ENCODE measurements at regions not wholly inside any gene's neighbourhood (a gene's known extent, or its start where the extent isn't known, plus 50 kb on each side); places are given as distances from the start of the nearest gene placed in this dataset.

DNA sequence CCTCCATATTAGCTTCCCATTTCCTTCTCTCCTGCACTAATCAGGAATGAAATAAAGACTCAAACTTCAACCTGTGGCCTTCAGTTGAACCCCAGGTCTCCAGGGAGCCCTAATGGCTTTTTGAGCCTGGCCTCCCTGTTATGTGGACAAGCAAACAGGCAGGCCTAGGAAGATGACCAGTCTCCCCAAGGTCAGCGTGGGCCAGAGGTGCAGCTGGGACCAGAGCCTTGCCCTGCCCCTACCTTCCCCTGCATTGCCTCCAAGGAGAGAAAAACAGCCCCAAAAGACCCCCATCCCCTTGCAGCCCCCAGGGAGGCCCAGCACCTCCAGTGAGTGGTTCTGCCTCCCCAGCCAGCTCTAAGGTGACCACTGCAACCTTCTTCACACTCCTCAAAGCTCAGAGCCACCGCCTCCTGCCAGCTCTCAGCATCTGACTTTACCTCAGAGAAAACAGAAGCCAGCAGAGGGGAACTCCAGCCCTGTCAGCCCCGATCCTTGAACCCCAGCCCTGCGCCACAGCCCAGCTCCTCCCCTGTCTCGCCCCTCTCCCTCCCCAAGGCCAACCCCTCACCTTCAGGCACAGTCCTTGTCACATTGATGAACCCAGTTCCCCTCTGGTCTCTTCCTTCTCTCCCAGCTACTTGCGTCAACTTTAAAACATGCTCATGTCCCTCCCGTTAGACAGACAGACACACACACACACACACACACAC is 59.5 kb upstream of the ID2 start:
- H3K27me3 ChIP-seq (ENCODE audit: insufficient read depth, low read length), result no peaks in the 10 kb centered on the region
- no peak overlapping the region for H3K4me3 ChIP-seq (replicated peaks in 1 of 2; ENCODE audit: low read depth in 1 of 2, low read length in 2 of 2)
- H3K4me1 ChIP-seq (ENCODE audit: control insufficient read depth in 1 of 2, insufficient read depth in 2 of 2, low read length in 2 of 2), result peaks cover 19 to 32% of the 10 kb centered on the region in 2 experiments
- ChIA-PET POLR2A (no interaction called here), CTCF (no interaction called here), RAD21 (ENCODE audit: low non-redundant PET in 1 of 2, low total read pairs in 2 of 2, uncharacterized antibody in 2 of 2, unreplicated experiment in 2 of 2) (no interaction called here)
- no peaks in the 10 kb centered on the region for H4K20me1 ChIP-seq (ENCODE audit: insufficient read depth)
- H3K36me3 ChIP-seq (ENCODE audit: control insufficient read depth in 1 of 2, insufficient read depth in 2 of 2, low read length in 2 of 2), result no peaks in the 10 kb centered on the region
- H3K79me2 ChIP-seq (ENCODE audit: insufficient read depth, low read length), result no peaks in the 10 kb centered on the region
- ATAC-seq (no peak), DNase-seq (ENCODE audit: low read depth, low spot score) (no peak)
- H2AFZ ChIP-seq (ENCODE audit: low read depth, low read length, poor library complexity, severe bottlenecking), result no peak overlapping the region
- no TSS peak for BruUV-seq (replicated peaks)
- H3K9ac ChIP-seq (ENCODE audit: low read length), result no peak overlapping the region
- no peak overlapping the region for H3K27ac ChIP-seq (ENCODE audit: low read depth, low read length)
- intact Hi-C loops (cut with micrococcal nuclease), result no loop called here
- no peaks in the 10 kb centered on the region for H3K9me2 ChIP-seq (ENCODE audit: insufficient read depth)
- TF ChIP-seq EGR1 (IDR thresholded peaks at IDR 0.05; ENCODE audit: low read depth), result no peak
- TF ChIP-seq EZH2 (IDR thresholded peaks at IDR 0.05), result no peak
- no peak for TF ChIP-seq ZFX (IDR thresholded peaks at IDR 0.05)
- TF ChIP-seq EZH2phosphoT487 (IDR thresholded peaks at IDR 0.05; ENCODE audit: borderline replicate concordance), result no peak
- no peak for TF ChIP-seq POLR2AphosphoS5 (IDR thresholded peaks at IDR 0.05; ENCODE audit: low read depth, low read length)
- no peak for TF ChIP-seq JUND (IDR thresholded peaks at IDR 0.05)
- TF ChIP-seq, protein P1, sequence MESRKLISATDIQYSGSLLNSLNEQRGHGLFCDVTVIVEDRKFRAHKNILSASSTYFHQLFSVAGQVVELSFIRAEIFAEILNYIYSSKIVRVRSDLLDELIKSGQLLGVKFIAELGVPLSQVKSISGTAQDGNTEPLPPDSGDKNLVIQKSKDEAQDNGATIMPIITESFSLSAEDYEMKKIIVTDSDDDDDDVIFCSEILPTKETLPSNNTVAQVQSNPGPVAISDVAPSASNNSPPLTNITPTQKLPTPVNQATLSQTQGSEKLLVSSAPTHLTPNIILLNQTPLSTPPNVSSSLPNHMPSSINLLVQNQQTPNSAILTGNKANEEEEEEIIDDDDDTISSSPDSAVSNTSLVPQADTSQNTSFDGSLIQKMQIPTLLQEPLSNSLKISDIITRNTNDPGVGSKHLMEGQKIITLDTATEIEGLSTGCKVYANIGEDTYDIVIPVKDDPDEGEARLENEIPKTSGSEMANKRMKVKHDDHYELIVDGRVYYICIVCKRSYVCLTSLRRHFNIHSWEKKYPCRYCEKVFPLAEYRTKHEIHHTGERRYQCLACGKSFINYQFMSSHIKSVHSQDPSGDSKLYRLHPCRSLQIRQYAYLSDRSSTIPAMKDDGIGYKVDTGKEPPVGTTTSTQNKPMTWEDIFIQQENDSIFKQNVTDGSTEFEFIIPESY (IDR thresholded peaks at IDR 0.05; ENCODE audit: extremely low read depth, insufficient replicate concordance, low read length), result no peak
- TF ChIP-seq, protein P2, sequence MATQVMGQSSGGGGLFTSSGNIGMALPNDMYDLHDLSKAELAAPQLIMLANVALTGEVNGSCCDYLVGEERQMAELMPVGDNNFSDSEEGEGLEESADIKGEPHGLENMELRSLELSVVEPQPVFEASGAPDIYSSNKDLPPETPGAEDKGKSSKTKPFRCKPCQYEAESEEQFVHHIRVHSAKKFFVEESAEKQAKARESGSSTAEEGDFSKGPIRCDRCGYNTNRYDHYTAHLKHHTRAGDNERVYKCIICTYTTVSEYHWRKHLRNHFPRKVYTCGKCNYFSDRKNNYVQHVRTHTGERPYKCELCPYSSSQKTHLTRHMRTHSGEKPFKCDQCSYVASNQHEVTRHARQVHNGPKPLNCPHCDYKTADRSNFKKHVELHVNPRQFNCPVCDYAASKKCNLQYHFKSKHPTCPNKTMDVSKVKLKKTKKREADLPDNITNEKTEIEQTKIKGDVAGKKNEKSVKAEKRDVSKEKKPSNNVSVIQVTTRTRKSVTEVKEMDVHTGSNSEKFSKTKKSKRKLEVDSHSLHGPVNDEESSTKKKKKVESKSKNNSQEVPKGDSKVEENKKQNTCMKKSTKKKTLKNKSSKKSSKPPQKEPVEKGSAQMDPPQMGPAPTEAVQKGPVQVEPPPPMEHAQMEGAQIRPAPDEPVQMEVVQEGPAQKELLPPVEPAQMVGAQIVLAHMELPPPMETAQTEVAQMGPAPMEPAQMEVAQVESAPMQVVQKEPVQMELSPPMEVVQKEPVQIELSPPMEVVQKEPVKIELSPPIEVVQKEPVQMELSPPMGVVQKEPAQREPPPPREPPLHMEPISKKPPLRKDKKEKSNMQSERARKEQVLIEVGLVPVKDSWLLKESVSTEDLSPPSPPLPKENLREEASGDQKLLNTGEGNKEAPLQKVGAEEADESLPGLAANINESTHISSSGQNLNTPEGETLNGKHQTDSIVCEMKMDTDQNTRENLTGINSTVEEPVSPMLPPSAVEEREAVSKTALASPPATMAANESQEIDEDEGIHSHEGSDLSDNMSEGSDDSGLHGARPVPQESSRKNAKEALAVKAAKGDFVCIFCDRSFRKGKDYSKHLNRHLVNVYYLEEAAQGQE (IDR thresholded peaks at IDR 0.05; ENCODE audit: low read depth), result no peak
- TF ChIP-seq ELF1 (IDR thresholded peaks at IDR 0.05; ENCODE audit: borderline replicate concordance, low read depth), result no peak
- no peak overlapping the region for H3K4me2 ChIP-seq (ENCODE audit: low read length)
- no peaks in the 10 kb centered on the region for H3K9me3 ChIP-seq (ENCODE audit: control insufficient read depth in 1 of 2, insufficient read depth in 1 of 2, low read depth in 1 of 2, low read length in 2 of 2)
